Astrocyte (in vitro differentiated cells and primary cell): ENCODE measurements at regions not wholly inside any gene's neighbourhood (a gene's known extent, or its start where the extent isn't known, plus 50 kb on each side); places are given as distances from the start of the nearest gene placed in this dataset.
A peak's percentile ranks its signal among the peaks of the same experiment; 100 is the strongest.

Source experiments
- DNase-seq: peaks from one replicate; pipeline ENCODE4 v3.0.0-alpha.2; 2010; ENCODE audit warnings: low read depth
- FAIRE-seq: peaks from 2 replicates; lab custom pipeline; 2011; peaks lifted over from hg19 to GRCh38; lab: Jason Lieb, UNC
- H2AFZ ChIP-seq: 2 replicates; pipeline ENCODE4 v1.6.0; 2012; ENCODE audit warnings: low read depth, low read length, inconsistent platforms
- H3K27ac ChIP-seq: 2 replicates; pipeline ENCODE4 v1.5.1; 2011; ENCODE audit warnings: low read depth, low read length, inconsistent platforms
- H3K27me3 ChIP-seq: 2 replicates; pipeline ENCODE4 v1.6.0; 2011; ENCODE audit warnings: low read length, inconsistent platforms; ENCODE audit not compliant: insufficient read depth
- H3K36me3 ChIP-seq: 2 replicates; pipeline ENCODE4 v1.5.1; 2011; ENCODE audit warnings: low read length, inconsistent platforms; ENCODE audit not compliant: insufficient read depth
- H3K4me1 ChIP-seq: 2 replicates; pipeline ENCODE4 v1.5.1; 2011; ENCODE audit warnings: low read length, inconsistent platforms; ENCODE audit not compliant: insufficient read depth
- H3K4me2 ChIP-seq: 2 replicates; pipeline ENCODE4 v1.6.0; 2012; ENCODE audit warnings: low read length, inconsistent platforms
- H3K4me3 ChIP-seq: 2 replicates; pipeline ENCODE4 v1.5.1; 2011; ENCODE audit warnings: low read depth, mild to moderate bottlenecking, low read length, inconsistent platforms; ENCODE audit not compliant: insufficient read depth
- H3K79me2 ChIP-seq: 2 replicates; pipeline ENCODE4 v1.6.0; 2012; ENCODE audit warnings: mild to moderate bottlenecking, low read length, inconsistent platforms; ENCODE audit not compliant: insufficient read depth
- H3K9ac ChIP-seq: 2 replicates; pipeline ENCODE4 v1.6.0; 2012; ENCODE audit warnings: mild to moderate bottlenecking, low read length, inconsistent platforms
- H3K9me3 ChIP-seq: 2 replicates; pipeline ENCODE4 v1.5.1; 2012; ENCODE audit warnings: low read depth, mild to moderate bottlenecking, low read length, inconsistent platforms; ENCODE audit not compliant: insufficient read depth
- H4K20me1 ChIP-seq: 2 replicates; pipeline ENCODE4 v1.6.0; 2012; ENCODE audit warnings: low read length, inconsistent platforms; ENCODE audit not compliant: insufficient read depth
- H3K27ac Mint-ChIP-seq: one replicate; pipeline ENCODE4 v1.8.0; 2021; ENCODE audit warnings: mild to moderate bottlenecking, mixed read lengths; ENCODE audit not compliant: unreplicated experiment
- H3K27me3 Mint-ChIP-seq: one replicate; pipeline ENCODE4 v1.8.0; 2021; ENCODE audit warnings: low read depth, mixed read lengths; ENCODE audit not compliant: unreplicated experiment
- H3K36me3 Mint-ChIP-seq: one replicate; pipeline ENCODE4 v1.8.0; 2021; ENCODE audit warnings: low read depth, mixed read lengths; ENCODE audit not compliant: unreplicated experiment
- H3K4me1 Mint-ChIP-seq: one replicate; pipeline ENCODE4 v1.8.0; 2021; ENCODE audit warnings: low read depth, mixed read lengths; ENCODE audit not compliant: unreplicated experiment
- H3K4me3 Mint-ChIP-seq: one replicate; pipeline ENCODE4 v1.8.0; 2021; ENCODE audit warnings: mild to moderate bottlenecking, moderate library complexity, mixed read lengths; ENCODE audit not compliant: unreplicated experiment
- H3K9me3 Mint-ChIP-seq: one replicate; pipeline ENCODE4 v1.8.0; 2021; ENCODE audit warnings: mild to moderate bottlenecking, mixed read lengths; ENCODE audit not compliant: unreplicated experiment
- EZH2 ChIP-seq: IDR thresholded peaks from 2 replicates; pipeline ENCODE4 v1.6.1; 2012; ENCODE audit warnings: mild to moderate bottlenecking, low read length, inconsistent platforms; ENCODE audit not compliant: insufficient read depth
- TF ChIP-seq, protein P1 (sequence below): IDR thresholded peaks from 2 replicates; pipeline ENCODE4 v1.5.1; 2011; ENCODE audit warnings: low read depth, mild to moderate bottlenecking, inconsistent platforms, low read length, moderate library complexity; ENCODE audit not compliant: insufficient read depth

DNA sequence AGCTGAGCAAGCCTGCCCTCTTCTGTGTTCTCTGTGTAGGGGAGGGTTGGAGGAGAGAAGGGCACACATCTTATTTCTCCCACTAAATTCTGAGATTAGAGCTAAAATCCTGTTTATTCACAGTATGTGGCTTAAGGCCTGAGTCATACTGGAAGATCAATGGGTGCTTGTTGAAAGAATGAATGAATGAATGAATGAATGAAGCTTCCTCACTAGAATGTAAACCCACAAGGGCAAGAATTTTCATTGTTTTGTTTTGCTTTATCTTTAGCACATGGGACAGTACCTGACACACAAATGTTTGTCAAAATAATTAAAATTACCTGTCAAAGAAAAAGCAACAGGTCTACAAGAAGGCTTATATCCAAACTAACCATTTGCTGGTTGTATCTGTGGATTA, 50.6 kb upstream of the PAK1 start:
- Histone ChIP-seq H3K9me3 (no peaks in the 10 kb centered on the region), H3K9ac (no peak overlapping the region), H3K4me3 (no peak overlapping the region), H3K79me2 (no peaks in the 10 kb centered on the region), H2AFZ (no peak overlapping the region), H3K27me3 (no peaks in the 10 kb centered on the region), H3K4me2 (no peak overlapping the region), H3K27ac (no peak overlapping the region), H3K4me1 (no peaks in the 10 kb centered on the region), H3K36me3 (no peaks in the 10 kb centered on the region), H4K20me1 (no peaks in the 10 kb centered on the region)
- TF ChIP-seq, protein P1, sequence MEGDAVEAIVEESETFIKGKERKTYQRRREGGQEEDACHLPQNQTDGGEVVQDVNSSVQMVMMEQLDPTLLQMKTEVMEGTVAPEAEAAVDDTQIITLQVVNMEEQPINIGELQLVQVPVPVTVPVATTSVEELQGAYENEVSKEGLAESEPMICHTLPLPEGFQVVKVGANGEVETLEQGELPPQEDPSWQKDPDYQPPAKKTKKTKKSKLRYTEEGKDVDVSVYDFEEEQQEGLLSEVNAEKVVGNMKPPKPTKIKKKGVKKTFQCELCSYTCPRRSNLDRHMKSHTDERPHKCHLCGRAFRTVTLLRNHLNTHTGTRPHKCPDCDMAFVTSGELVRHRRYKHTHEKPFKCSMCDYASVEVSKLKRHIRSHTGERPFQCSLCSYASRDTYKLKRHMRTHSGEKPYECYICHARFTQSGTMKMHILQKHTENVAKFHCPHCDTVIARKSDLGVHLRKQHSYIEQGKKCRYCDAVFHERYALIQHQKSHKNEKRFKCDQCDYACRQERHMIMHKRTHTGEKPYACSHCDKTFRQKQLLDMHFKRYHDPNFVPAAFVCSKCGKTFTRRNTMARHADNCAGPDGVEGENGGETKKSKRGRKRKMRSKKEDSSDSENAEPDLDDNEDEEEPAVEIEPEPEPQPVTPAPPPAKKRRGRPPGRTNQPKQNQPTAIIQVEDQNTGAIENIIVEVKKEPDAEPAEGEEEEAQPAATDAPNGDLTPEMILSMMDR: no peak
- no peak for TF ChIP-seq EZH2
- H3K27ac Mint-ChIP-seq: no peak overlapping the region
- no peaks in the 10 kb centered on the region for H3K27me3 Mint-ChIP-seq
- no peak for FAIRE-seq
- peaks cover 14% of the 10 kb centered on the region for H3K4me1 Mint-ChIP-seq
- DNase-seq: no peak
- H3K4me3 Mint-ChIP-seq: peak overlapping the region; percentile 7
- H3K9me3 Mint-ChIP-seq: no peaks in the 10 kb centered on the region
- H3K36me3 Mint-ChIP-seq: peaks cover 2% of the 10 kb centered on the region

DNA sequence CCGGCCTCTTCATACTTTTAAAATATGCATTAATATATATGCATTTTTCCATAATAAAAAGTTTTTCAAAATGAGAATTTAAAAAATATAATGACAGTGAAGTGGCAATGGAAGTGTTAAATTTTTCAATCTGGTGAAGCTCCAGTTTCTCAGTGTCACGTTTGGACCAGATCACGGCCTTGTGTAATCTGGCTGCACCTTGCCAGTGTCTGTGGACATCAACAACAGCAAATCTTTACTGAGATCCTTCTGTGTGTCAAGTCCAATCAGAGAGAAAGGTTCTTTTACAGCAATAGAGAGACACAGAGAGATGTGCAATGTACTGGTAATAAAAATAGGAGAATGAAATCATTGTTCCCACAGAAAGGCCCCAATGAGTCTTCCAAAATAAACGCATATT, 49.8 kb upstream of the PAK1 start:
- Mint-ChIP-seq H3K27me3 (peaks cover 2% of the 10 kb centered on the region), H3K4me1 (peaks cover 14% of the 10 kb centered on the region), H3K27ac (no peak overlapping the region), H3K4me3 (no peak overlapping the region), H3K36me3 (peaks cover 2% of the 10 kb centered on the region), H3K9me3 (no peaks in the 10 kb centered on the region)
- no peak for TF ChIP-seq EZH2
- TF ChIP-seq, protein P1: no peak
- Histone ChIP-seq H4K20me1 (no peaks in the 10 kb centered on the region), H2AFZ (no peak overlapping the region), H3K36me3 (no peaks in the 10 kb centered on the region), H3K27ac (no peak overlapping the region), H3K4me1 (no peaks in the 10 kb centered on the region), H3K9me3 (no peaks in the 10 kb centered on the region), H3K9ac (no peak overlapping the region), H3K27me3 (no peaks in the 10 kb centered on the region), H3K4me2 (no peak overlapping the region), H3K4me3 (no peak overlapping the region), H3K79me2 (no peaks in the 10 kb centered on the region)
- no peak for FAIRE-seq
- DNase-seq: no peak
